GM18505 (cell line): ENCODE measurements at regions not wholly inside any gene's neighbourhood (a gene's known extent, or its start where the extent isn't known, plus 50 kb on each side); places are given as distances from the start of the nearest gene placed in this dataset.

ENCODE experiments used
- ATAC-seq: cut with Tn5 transposase; IDR thresholded peaks from one replicate; pipeline ENCODE4 v1.9.1; 2021; ENCODE audit not compliant: unreplicated experiment
- POLR2A ChIP-seq: IDR thresholded peaks from 4 replicates; pipeline ENCODE4 v1.6.1; 2011; ENCODE audit warnings: borderline replicate concordance; ENCODE audit not compliant: insufficient read depth, insufficient read length; ENCODE audit errors: extremely low read depth

DNA sequence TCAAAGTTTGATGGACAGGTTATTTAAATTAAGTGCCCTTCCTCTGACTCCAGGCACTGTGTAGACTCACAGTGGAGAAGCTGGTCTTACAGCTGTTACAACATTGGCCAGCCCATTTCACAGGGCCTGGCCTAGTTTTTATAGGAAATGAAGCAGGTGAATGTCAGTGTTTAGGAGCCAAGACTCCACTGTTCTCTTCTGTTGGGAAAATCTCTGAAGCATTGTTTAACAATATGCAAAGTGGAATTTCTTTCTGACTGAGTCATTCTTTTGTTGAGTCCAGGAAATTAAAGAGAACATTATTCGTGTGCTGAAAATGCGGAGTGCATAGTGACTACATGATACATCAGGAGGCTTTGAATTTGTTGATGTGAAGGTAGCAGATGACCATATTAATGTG lies 64.7 kb downstream of the ARRDC4 start:
- TF ChIP-seq POLR2A = no peak

DNA sequence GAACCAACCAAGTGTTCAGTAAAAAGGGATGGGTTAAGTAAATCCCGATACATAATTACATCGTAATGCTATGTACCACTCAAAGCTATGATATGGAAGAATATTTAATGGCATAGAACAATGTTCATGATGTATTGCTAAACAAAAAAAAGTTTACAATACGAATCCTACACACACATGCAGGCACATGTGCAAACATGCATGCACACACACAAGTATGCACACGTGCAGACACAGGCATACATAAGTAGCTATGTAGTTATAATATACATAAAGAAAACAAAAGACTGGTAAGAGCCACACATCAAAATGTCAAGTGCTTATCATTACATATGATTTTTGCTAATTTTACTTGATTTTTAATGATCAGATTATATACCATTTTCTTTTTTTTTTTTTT lies 74.2 kb downstream of the ARRDC4 start:
- no peak for TF ChIP-seq POLR2A
- ATAC-seq = no peak

More for the DNA sequence above, 64.7 kb downstream of the ARRDC4 start:
- ATAC-seq = no peak

DNA sequence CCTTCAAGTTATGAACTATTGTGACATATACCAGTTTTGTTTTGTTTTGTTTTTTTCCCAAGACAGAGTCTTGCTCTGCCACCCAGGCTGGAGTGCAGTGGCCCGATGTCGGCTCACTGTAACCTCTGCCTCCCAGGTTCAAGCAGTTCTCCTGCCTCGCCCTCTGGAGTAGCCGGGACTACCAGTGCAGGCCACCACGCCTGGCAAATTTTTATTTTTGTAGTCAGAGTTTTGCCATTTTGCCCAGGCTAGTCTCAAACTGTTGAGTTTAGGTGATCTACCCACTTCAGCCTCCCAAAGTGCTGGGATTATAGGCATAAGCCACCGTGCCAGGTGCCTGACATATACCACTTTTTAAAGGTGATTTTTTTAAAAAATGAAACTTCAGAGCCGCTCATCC lies 74.6 kb downstream of the ARRDC4 start:
- no peak for ATAC-seq
- TF ChIP-seq POLR2A = no peak

DNA sequence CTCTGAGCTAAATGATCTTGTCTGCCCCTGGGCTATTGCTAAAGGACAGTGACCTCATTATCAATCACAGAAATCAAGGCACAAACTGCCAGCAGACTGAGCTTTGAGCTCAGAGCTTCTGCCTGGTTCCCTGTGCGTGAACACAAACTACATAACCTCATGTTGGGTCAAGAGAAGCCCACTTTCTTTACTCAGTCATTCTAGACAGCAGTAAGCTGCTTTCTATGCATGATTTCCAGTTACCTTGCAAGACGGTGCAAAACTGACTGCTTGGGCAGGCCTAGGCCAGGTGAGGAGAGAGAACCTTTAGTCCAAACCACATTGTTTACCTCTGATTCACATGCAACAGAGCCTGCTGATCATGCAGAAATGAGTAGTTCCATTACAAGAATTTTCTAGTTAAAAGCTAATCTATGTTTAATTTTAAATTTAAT lies 75.1 kb downstream of the ARRDC4 start:
- TF ChIP-seq POLR2A = no peak
- no peak for ATAC-seq

DNA sequence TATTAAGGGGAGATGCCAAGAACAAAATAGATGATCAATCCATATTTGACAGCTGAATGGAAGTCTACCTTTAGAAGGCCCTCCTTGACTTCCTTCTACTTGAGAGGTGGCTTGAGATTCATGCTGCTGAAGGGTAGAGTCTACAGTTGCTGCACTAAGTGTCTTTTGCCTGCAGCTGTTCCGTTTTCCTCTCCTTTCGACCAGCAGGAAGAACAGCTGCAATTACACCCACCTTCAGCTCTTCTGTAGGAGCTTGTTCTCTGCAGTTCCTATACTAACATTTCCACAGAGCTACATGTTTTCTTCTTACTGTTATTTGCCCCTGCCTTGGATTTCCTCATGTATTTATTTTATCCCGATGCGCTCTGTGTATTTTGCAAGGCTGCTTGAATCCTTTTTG lies 79.1 kb downstream of the ARRDC4 start:
- no peak for TF ChIP-seq POLR2A
- no peak for ATAC-seq

DNA sequence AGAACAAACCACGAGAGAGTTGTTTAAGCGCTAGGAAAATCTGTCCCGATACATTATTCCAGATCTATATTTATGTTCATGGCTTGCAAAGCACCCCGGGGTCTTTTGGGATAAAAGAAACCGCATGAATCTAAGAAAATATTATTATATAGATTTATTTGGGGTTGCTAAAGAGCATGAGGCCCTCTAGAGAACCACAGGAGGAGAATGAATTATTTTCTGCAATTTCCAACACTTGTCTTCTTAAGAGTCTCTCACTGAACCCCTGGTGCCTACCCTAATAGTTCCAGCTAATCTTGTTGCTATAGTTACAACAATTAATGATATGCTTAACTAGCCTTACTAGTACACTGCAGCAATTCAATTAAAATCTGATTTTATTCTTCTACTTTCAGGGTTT lies 79.6 kb downstream of the ARRDC4 start:
- no peak for ATAC-seq
- no peak for TF ChIP-seq POLR2A

DNA sequence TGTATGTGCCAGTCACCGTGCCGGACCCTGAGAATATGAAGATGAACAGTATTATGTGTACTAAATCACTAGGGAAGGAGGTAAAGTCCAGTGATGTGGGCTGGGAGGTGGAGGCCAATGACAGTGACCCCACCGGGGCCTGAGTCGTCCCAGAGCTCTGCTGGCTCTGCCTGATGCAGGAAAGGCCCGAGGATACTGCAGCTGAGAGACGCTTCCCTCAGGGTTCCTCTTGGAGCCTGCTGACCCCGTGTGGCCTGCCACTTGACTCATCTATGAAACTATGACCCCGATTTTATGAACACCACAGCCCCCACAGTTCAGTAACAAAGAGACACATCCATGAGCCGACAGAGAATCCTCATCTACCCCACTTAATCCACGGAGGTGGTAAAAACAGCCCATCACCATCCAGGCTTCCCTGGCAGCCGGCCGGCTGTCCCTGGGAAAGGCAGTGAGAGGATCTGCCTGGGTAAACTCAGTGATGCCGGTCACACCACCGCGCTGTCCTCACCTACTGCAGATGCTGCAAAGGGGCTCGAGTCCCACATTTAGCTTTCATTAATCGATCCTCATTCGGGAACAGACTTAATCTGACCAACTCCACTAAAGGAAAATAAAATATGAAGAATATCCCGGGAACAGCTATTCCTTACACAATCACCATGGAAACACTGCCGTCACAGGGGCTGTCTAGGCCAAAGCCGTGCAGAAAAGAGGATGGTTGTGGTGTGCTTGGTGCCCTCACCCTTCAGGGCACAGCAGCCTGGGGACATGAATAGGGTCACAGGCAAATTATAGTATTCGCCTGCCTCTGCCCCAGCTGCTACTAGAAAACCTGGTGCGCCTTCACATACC lies 82.9 kb downstream of the ARRDC4 start:
- no peak for TF ChIP-seq POLR2A
- no peak for ATAC-seq

DNA sequence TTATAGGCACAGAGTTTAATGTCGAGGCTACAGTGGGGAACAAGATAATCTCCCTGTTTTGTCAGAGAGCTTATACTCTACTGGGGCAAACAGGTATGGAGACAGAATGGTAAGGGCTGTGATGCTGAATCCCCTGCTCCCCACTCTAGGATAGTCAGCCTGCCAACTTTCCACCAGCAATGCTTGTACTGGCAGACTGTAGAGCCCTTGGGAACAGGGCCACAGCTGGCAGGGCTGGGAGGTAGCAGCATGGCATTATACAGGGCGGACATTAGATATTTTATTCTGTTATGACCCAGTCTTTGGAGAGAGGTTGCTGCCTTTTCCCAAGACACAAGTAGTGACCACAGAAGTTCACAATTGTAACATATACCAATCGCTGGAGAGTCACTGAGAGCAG lies 91.2 kb downstream of the ARRDC4 start:
- ATAC-seq = no peak

DNA sequence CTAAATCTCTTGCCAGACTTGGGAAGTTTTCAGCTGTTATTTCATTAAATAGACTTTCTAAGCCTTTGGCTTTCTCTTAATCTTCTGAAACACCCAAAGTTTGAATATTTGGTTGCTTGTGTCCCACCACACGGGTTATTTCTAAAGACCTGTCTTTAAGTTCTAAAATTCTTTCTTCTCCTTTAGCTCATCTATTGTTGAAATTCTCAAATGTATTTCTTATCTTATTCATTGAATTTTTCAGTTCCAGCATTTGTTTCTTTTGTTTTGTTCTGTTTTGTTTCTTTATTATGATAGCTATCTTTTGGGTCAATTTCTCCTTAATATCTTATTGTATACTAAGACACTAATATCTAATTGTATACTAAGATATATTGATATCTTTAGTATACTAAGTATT lies 97.0 kb downstream of the ARRDC4 start:
- no peak for TF ChIP-seq POLR2A
- no peak for ATAC-seq

More for the DNA sequence above, 91.2 kb downstream of the ARRDC4 start:
- TF ChIP-seq POLR2A = no peak

DNA sequence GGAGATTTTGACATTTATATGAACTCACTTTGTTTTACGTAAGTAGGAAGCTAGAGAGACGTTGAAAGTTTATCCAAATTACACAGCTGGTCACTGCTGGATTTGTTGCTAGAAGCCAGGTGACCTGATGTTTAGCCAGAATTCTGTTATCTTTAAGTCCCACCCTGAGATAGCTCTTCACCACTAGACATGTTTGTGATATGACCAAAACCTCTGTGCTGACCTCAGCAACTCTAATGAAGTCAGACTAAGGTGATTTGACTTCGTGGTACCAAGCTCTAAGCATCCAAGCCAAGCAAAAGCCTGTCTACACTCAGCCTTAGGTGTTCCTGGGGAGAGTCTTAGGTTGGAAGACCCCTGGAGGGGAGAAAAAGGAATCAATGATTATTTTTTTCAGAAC lies 102.4 kb downstream of the ARRDC4 start:
- no peak for TF ChIP-seq POLR2A
- ATAC-seq = no peak

DNA sequence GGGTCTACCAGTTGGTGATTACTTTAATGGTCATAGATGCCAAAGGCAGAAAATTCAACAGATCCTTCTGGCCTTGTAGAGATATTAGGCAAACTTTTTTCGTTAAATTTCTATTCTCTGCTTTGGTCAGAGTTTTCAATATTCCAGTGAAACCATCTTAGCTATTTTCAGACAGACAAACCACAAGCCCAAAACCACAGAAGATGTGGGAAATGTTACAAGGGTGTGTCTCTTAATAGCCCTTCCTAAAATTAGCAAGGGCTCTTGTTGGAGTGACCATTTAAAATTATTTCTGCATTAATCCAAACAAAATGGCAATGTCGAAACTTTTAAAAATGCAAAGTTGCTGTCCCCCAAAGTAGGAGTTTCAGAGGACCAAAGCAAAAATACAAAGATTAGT lies 102.8 kb downstream of the ARRDC4 start:
- no peak for ATAC-seq
- no peak for TF ChIP-seq POLR2A

DNA sequence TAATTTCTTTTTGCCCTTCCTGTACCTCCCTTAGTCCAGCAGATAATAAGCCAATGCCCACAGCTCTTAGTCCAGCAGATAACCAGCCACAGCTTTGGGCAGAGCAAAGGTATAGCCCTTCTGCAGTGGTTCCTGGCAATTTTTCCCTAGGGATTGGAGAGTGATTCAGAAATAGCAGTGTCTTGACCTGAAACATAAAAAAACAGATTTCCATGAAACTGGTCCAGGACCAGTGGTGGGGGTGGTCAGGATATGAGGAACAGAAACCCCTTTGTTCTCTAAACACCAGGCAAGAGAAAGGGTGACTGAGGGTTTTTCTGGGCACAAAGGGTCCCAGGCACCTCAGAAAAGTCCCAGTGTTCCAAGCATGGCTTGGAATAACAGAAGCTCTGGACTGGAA lies 103.4 kb downstream of the ARRDC4 start:
- TF ChIP-seq POLR2A = no peak
- no peak for ATAC-seq

DNA sequence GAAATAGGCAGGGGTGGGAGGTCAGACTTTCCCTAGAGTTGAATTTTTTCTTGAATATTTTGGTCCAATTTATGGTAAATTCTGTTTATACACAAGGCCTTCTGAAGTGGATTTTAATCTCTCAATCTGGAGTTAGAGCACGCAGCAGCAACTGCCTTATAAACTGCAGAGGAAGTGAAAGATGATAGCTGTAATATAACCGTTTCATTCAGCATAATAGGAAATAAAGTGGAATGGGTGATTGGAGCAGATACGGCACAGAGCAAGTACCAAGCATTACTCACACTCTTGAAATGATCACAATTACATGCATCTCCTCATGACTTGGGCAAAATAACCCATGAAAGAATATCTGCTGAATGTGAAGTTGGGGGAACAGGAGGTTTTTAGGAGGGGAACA lies 106.8 kb downstream of the ARRDC4 start:
- no peak for TF ChIP-seq POLR2A
- no peak for ATAC-seq

DNA sequence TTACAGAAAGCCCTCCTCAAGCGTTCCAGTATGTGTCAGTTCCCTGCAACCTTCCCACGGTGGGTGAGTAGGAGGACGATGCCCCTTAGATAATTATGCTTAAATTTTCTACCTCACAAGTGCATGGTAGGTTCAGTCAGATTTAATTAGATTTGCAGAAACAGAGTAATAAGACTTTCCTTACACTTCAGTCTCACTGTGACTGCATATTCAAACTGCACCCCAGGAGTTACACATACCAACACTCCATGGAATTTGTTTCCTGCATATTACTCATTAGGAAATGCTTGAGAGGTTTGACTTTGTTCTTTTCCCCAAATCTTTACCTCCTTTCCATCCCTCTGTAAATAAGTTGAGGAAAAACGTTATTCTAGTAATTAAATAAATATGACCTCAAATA lies 108.8 kb downstream of the ARRDC4 start:
- ATAC-seq = no peak

More for the DNA sequence above, 108.8 kb downstream of the ARRDC4 start:
- no peak for TF ChIP-seq POLR2A
